HepG2 (cell line): ENCODE measurements at regions not wholly inside any gene's neighbourhood (a gene's known extent, or its start where the extent isn't known, plus 50 kb on each side); places are given as distances from the start of the nearest gene placed in this dataset.

Experiments used
- ATAC-seq: fragments of 200-7000 bp; cut with Tn5 transposase; 3 replicates; pipeline ENCODE4 v1.9.1; 2020; ENCODE audit warnings: mild to moderate bottlenecking, moderate library complexity
- BruUV-seq: library from RNA; stranded (reverse); fragments of 400-500 nt; replicated peaks from 2 replicates; lab custom pipeline; 2021; lab: Mats Ljungman, UMichigan
- CTCF ChIA-PET: fragments of 300-600 bp; formaldehyde crosslinking; extraction: SDS; loops from one replicate; lab custom pipeline; 2021; ENCODE audit warnings: low total read pairs, inconsistent platforms, low intra/inter-chr PET ratio; lab: Yijun Ruan, JAX
- POLR2A ChIA-PET: fragments of 350-600 bp; sonication (Branson Sonifier 250); formaldehyde crosslinking; loops from one replicate; lab custom pipeline; 2020; ENCODE audit warnings: antibody characterized with exemption, inconsistent platforms; lab: Yijun Ruan, JAX
- DNase-seq: peaks from one replicate; pipeline ENCODE4 v3.0.0-alpha.2; 2015; ENCODE audit warnings: low spot score
- FAIRE-seq: peaks from 3 replicates; lab custom pipeline; 2011; peaks lifted over from hg19 to GRCh38; lab: Jason Lieb, UNC
- H2AFZ ChIP-seq: one replicate; pipeline ENCODE4 v1.6.1; 2011; ENCODE audit warnings: low read length, inconsistent platforms
- H3K27ac ChIP-seq: fragments of 300-600 bp; 3 replicates; pipeline ENCODE4 v1.8.0; 2011; ENCODE audit warnings: mixed run types, mild to moderate bottlenecking, mixed read lengths, low read length, inconsistent platforms; ENCODE audit not compliant: insufficient read depth; ENCODE audit errors: extremely low read length
- H3K27me3 ChIP-seq, 2 experiments: fragments of 200-600 bp in 1 of 2; 2 replicates in 1 of 2; 3 replicates in 1 of 2; pipeline versions ENCODE4 v1.6.0 to v1.8.0; 2011; ENCODE audit warnings: low read length in 2 of 2, mild to moderate bottlenecking in 2 of 2, moderate library complexity in 2 of 2, inconsistent platforms in 1 of 2; ENCODE audit not compliant: insufficient read depth in 2 of 2, control insufficient read depth in 1 of 2
- H3K36me3 ChIP-seq, 2 experiments: fragments of 200-600 bp in 1 of 2; replicated peaks in 1 of 2; 2 replicates in 1 of 2; 3 replicates in 1 of 2; pipeline versions ENCODE4 v1.5.1 to v1.8.0; 2011; ENCODE audit warnings: low read length in 2 of 2, inconsistent platforms in 1 of 2; ENCODE audit not compliant: insufficient read depth in 2 of 2, control insufficient read depth in 1 of 2
- H3K4me1 ChIP-seq: 2 replicates; pipeline ENCODE4 v1.5.1; 2012; ENCODE audit warnings: low read length, inconsistent platforms; ENCODE audit not compliant: insufficient read depth
- H3K4me2 ChIP-seq: 2 replicates; pipeline ENCODE4 v1.6.0; 2011; ENCODE audit warnings: low read depth, low read length, inconsistent platforms
- H3K4me3 ChIP-seq, 3 experiments: fragments of 200-600 bp in 1 of 3; sonication (generic), shearing (Covaris generic) in 1 of 3; replicated peaks in 1 of 3; 2 replicates each; pipeline ENCODE4 v1.5.1; 2011 to 2016; ENCODE audit warnings: low read length in 3 of 3, inconsistent platforms in 2 of 3, low read depth in 2 of 3, mild to moderate bottlenecking in 2 of 3, control low read depth in 1 of 3, mixed read lengths in 1 of 3; ENCODE audit not compliant: insufficient read depth in 1 of 3
- H3K79me2 ChIP-seq: one replicate; pipeline ENCODE4 v1.6.1; 2011; ENCODE audit warnings: low read length, inconsistent platforms; ENCODE audit not compliant: insufficient read depth
- H3K9ac ChIP-seq: 2 replicates; pipeline ENCODE4 v1.6.0; 2011; ENCODE audit warnings: mild to moderate bottlenecking, low read depth, low read length, inconsistent platforms; ENCODE audit not compliant: insufficient read depth
- H3K9me3 ChIP-seq: 2 replicates; pipeline ENCODE4 v1.5.1; 2012; ENCODE audit warnings: mild to moderate bottlenecking, low read length
- H4K20me1 ChIP-seq: 2 replicates; pipeline ENCODE4 v1.6.0; 2011; ENCODE audit warnings: inconsistent platforms, mild to moderate bottlenecking, low read length, moderate library complexity; ENCODE audit not compliant: insufficient read depth
- EEA1 ChIP-seq: sonication (generic); formaldehyde crosslinking; IDR thresholded peaks from 2 replicates; pipeline ENCODE4 v1.5.1; 2020; ENCODE audit warnings: mild to moderate bottlenecking, missing genetic modification reagents, borderline replicate concordance
- ETV5 ChIP-seq: IDR thresholded peaks from 2 replicates; pipeline ENCODE4 v1.6.1; 2018; ENCODE audit warnings: missing biosample characterization, missing genetic modification reagents, inconsistent platforms, borderline replicate concordance
- ETV6 ChIP-seq: sonication (generic); formaldehyde crosslinking; conservative IDR thresholded peaks from 2 replicates; pipeline ENCODE4 v1.4.0; 2020; ENCODE audit warnings: missing genetic modification reagents
- HNF4G ChIP-seq, 2 experiments: sonication (generic) in 1 of 2; formaldehyde crosslinking in 1 of 2; IDR thresholded peaks; 2 replicates each; pipeline versions ENCODE4 v1.4.0 to v1.6.1; 2011 to 2020; ENCODE audit warnings: borderline replicate concordance in 2 of 2, low read depth in 2 of 2, mild to moderate bottlenecking in 2 of 2, low read length in 1 of 2, missing genetic modification reagents in 1 of 2, moderate library complexity in 1 of 2
- MLLT10 ChIP-seq: sonication (generic); formaldehyde crosslinking; IDR thresholded peaks from 2 replicates; pipeline ENCODE4 v1.4.0; 2020; ENCODE audit warnings: missing genetic modification reagents
- NRL ChIP-seq: sonication (generic); formaldehyde crosslinking; IDR thresholded peaks from 2 replicates; pipeline ENCODE4 v1.5.0; 2020; ENCODE audit warnings: missing genetic modification reagents, mild to moderate bottlenecking, moderate library complexity, borderline replicate concordance
- SMAD3 ChIP-seq: sonication (generic); formaldehyde crosslinking; IDR thresholded peaks from 2 replicates; pipeline ENCODE4 v1.4.0; 2020; ENCODE audit warnings: missing genetic modification reagents
- TBP ChIP-seq: sonication (generic); formaldehyde crosslinking; IDR thresholded peaks from 2 replicates; pipeline ENCODE4 v1.5.0; 2020; ENCODE audit warnings: missing genetic modification reagents
- TGIF2 ChIP-seq: IDR thresholded peaks from 2 replicates; pipeline ENCODE4 v1.6.1; 2016; ENCODE audit warnings: control low read depth, missing compliant biosample characterization
- THAP11 ChIP-seq: IDR thresholded peaks from 2 replicates; pipeline ENCODE4 v1.6.1; 2016; ENCODE audit warnings: missing biosample characterization, missing genetic modification reagents
- ZMYM2 ChIP-seq: sonication (generic); formaldehyde crosslinking; IDR thresholded peaks from 2 replicates; pipeline ENCODE4 v1.8.0; 2022; ENCODE audit warnings: mild to moderate bottlenecking, missing genetic modification reagents
- ZNF337 ChIP-seq: sonication (generic); formaldehyde crosslinking; IDR thresholded peaks from 2 replicates; pipeline ENCODE4 v1.5.1; 2020; ENCODE audit warnings: missing genetic modification reagents, low read depth, mild to moderate bottlenecking, borderline replicate concordance
- ZNF354B ChIP-seq: sonication (generic); formaldehyde crosslinking; IDR thresholded peaks from 2 replicates; pipeline ENCODE4 v1.8.0; 2022; ENCODE audit warnings: mild to moderate bottlenecking, missing genetic modification reagents
- ZNF382 ChIP-seq: sonication (generic); formaldehyde crosslinking; IDR thresholded peaks from 2 replicates; pipeline ENCODE4 v1.5.0; 2020; ENCODE audit warnings: missing genetic modification reagents, mild to moderate bottlenecking, borderline replicate concordance
- WGBS: methylation state at CpG from one replicate; pipeline ENCODE4 v1.1.6; 2017; ENCODE audit warnings: low lambda C conversion rate; 5-methylcytosine and 5-hydroxymethylcytosine counted together
- in situ Hi-C: cut with HindIII; loops from 2 replicates; pipeline ENCODE4 v1.10.0; 2017; ENCODE audit warnings: low pct_unique_long_range_greater_than_20kb; ENCODE audit not compliant: extremely low pct_ligation_motif_present
- intact Hi-C: fragments of 100-400 bp; cut with micrococcal nuclease; formaldehyde crosslinking; loops from one replicate; pipeline ENCODE4 v1.10.0; 2022; ENCODE audit not compliant: unreplicated experiment

GRCh38 chr15:26223720-26224119 lies 360.6 kb upstream of the ATP10A start:
- Histone ChIP-seq H3K27me3 (no peaks in the 10 kb centered on the region), H2AFZ (no peak overlapping the region), H3K27ac (no peak overlapping the region), H3K79me2 (no peaks in the 10 kb centered on the region), H3K9ac (no peak overlapping the region), H3K36me3 (no peaks in the 10 kb centered on the region), H3K4me1 (no peaks in the 10 kb centered on the region), H3K9me3 (peaks cover 87% of the 10 kb centered on the region), H4K20me1 (no peaks in the 10 kb centered on the region), H3K4me2 (no peak overlapping the region), H3K4me3 (no peak overlapping the region)
- 0% methylated on average over 2 of the region's 2 CpGs for WGBS
- intact Hi-C loops = no loop called here
- in situ Hi-C loops = no loop called here
- no peak for DNase-seq
- TF ChIP-seq ZMYM2 (CRISPR knock-in tag) (no peak), TGIF2 (CRISPR knock-in tag) (no peak), NRL (CRISPR knock-in tag) (no peak), THAP11 (no peak), TBP (CRISPR knock-in tag) (no peak), ZNF382 (no peak), ZNF354B (no peak), ETV5 (no peak), SMAD3 (CRISPR knock-in tag) (no peak)
- ATAC-seq = no peak
- POLR2A ChIA-PET = no interaction called here
- no TSS peak for BruUV-seq
- CTCF ChIA-PET = no interaction called here
- no peak for FAIRE-seq

- H3K27ac ChIP-seq = no peak overlapping the region
- in situ Hi-C loops = no loop called here
- DNase-seq = no peak
- no peak for FAIRE-seq
- H3K79me2 ChIP-seq = no peaks in the 10 kb centered on the region
- peaks cover 90% of the 10 kb centered on the region for H3K9me3 ChIP-seq
- ChIA-PET POLR2A (no interaction called here), CTCF (no interaction called here)
- H3K9ac ChIP-seq = no peak overlapping the region
- H3K4me3 ChIP-seq = no peak overlapping the region
- intact Hi-C loops = no loop called here
- H3K4me1 ChIP-seq = no peaks in the 10 kb centered on the region
- H2AFZ ChIP-seq = no peak overlapping the region
- no TSS peak for BruUV-seq
- WGBS = 0% methylated on average over 3 of the region's 3 CpGs
- H3K4me2 ChIP-seq = no peak overlapping the region
- H3K27me3 ChIP-seq = no peaks in the 10 kb centered on the region
- H4K20me1 ChIP-seq = no peaks in the 10 kb centered on the region
- no peak for ATAC-seq
- no peaks in the 10 kb centered on the region for H3K36me3 ChIP-seq
- TF ChIP-seq HNF4G (IDR thresholded peaks at IDR 0.05; ENCODE audit: borderline replicate concordance, low read depth, low read length) = no peak
- TF ChIP-seq HNF4G (CRISPR knock-in tag; IDR thresholded peaks at IDR 0.05; ENCODE audit: borderline replicate concordance, low read depth) = no peak
- TF ChIP-seq MLLT10 = no peak
- no peak for TF ChIP-seq ZNF337
- TF ChIP-seq EEA1 (CRISPR knock-in tag) = no peak
- TF ChIP-seq ETV6 (CRISPR knock-in tag) = no peak
These were observed 359.7 kb upstream of the ATP10A start for GRCh38 chr15:26222781-26223180.
